HCT116 (cell line): ENCODE measurements at regions not wholly inside any gene's neighbourhood (a gene's known extent, or its start where the extent isn't known, plus 50 kb on each side); places are given as distances from the start of the nearest gene placed in this dataset.

Experiments
- ATAC-seq: fragments of 200-7000 bp; cut with Tn5 transposase; 2 replicates; pipeline ENCODE4 v1.9.1; 2020; ENCODE audit warnings: mild to moderate bottlenecking, moderate library complexity
- BruUV-seq: library from RNA; stranded (reverse); fragments of 400-500 nt; replicated peaks from 2 replicates; lab custom pipeline; 2021; lab: Mats Ljungman, UMichigan
- CTCF ChIA-PET: fragments of 300-600 bp; sonication (Branson Sonifier 250); formaldehyde crosslinking; loops from one replicate; lab custom pipeline; 2021; ENCODE audit warnings: antibody characterized with exemption; lab: Charles Lee
- POLR2A ChIA-PET: fragments of 300-600, 350-600 bp; sonication (Branson Sonifier 250); formaldehyde crosslinking; loops from one replicate; lab custom pipeline; 2021; ENCODE audit warnings: antibody characterized with exemption; lab: Charles Lee
- RAD21 ChIA-PET, 2 experiments: fragments of 300-600 bp; sonication (Branson Sonifier 250); formaldehyde crosslinking; loops; one replicate each; lab custom pipeline; 2023; ENCODE audit warnings: low total read pairs in 2 of 2; ENCODE audit not compliant: uncharacterized antibody in 2 of 2, unreplicated experiment in 2 of 2, low non-redundant PET in 1 of 2; lab: Charles Lee
- DNase-seq: peaks from one replicate; pipeline ENCODE4 v3.0.0-alpha.2; 2010; ENCODE audit warnings: low read depth, low spot score
- H2AFZ ChIP-seq: fragments of 200-600 bp; shearing (Covaris generic), sonication (generic); 2 replicates; pipeline ENCODE4 v1.6.1; 2017; ENCODE audit warnings: low read depth, mixed run types, mixed read lengths, antibody characterized with exemption, low read length; ENCODE audit not compliant: poor library complexity, severe bottlenecking
- H3K27ac ChIP-seq: 2 replicates; pipeline ENCODE4 v1.5.1; 2012; ENCODE audit warnings: low read depth, low read length
- H3K27me3 ChIP-seq: fragments of 200-600 bp; sonication (generic); 2 replicates; pipeline ENCODE4 v1.6.1; 2016; ENCODE audit warnings: mixed run types, low read length, mixed read lengths; ENCODE audit not compliant: insufficient read depth
- H3K36me3 ChIP-seq, 2 experiments: fragments of 200-500 bp in 1 of 2; fragments of 200-600 bp in 1 of 2; sonication (Bioruptor generic) in 1 of 2; sonication (generic) in 1 of 2; 2 replicates each; pipeline versions ENCODE4 v1.5.1 to v1.6.1; 2014 to 2016; ENCODE audit warnings: low read length in 2 of 2, inconsistent platforms in 1 of 2, mixed read lengths in 1 of 2, mixed run types in 1 of 2; ENCODE audit not compliant: insufficient read depth in 2 of 2, control insufficient read depth in 1 of 2
- H3K4me1 ChIP-seq, 2 experiments: fragments of 200-600 bp in 1 of 2; sonication (generic) in 1 of 2; 2 replicates each; pipeline versions ENCODE4 v1.5.1 to v1.6.1; 2012 to 2017; ENCODE audit warnings: low read length in 2 of 2, inconsistent platforms in 1 of 2, mild to moderate bottlenecking in 1 of 2, mixed read lengths in 1 of 2, mixed run types in 1 of 2, moderate library complexity in 1 of 2; ENCODE audit not compliant: insufficient read depth in 2 of 2, control insufficient read depth in 1 of 2
- H3K4me2 ChIP-seq: fragments of 200-600 bp; sonication (generic); 2 replicates; pipeline ENCODE4 v1.6.1; 2017; ENCODE audit warnings: mixed run types, low read length, mixed read lengths
- H3K4me3 ChIP-seq, 2 experiments: fragments of 200-600 bp in 1 of 2; sonication (generic) in 1 of 2; replicated peaks in 1 of 2; 2 replicates each; pipeline ENCODE4 v1.5.1; 2011 to 2016; ENCODE audit warnings: low read length in 2 of 2, control low read depth in 1 of 2, low read depth in 1 of 2, mild to moderate bottlenecking in 1 of 2, mixed read lengths in 1 of 2, mixed run types in 1 of 2
- H3K79me2 ChIP-seq: fragments of 200-600 bp; sonication (generic); 2 replicates; pipeline ENCODE4 v1.6.1; 2017; ENCODE audit warnings: mild to moderate bottlenecking, mixed run types, low read length, moderate library complexity, mixed read lengths; ENCODE audit not compliant: insufficient read depth
- H3K9ac ChIP-seq: fragments of 200-600 bp; sonication (generic); 2 replicates; pipeline ENCODE4 v1.6.1; 2016; ENCODE audit warnings: low read length, mixed read lengths
- H3K9me2 ChIP-seq: fragments of 200-600 bp; sonication (generic), shearing (Covaris generic); 2 replicates; pipeline ENCODE4 v1.6.1; 2017; ENCODE audit warnings: mixed run types, mild to moderate bottlenecking, moderate library complexity; ENCODE audit not compliant: insufficient read depth
- H3K9me3 ChIP-seq, 2 experiments: fragments of 200-500 bp in 1 of 2; fragments of 200-600 bp in 1 of 2; sonication (Bioruptor generic) in 1 of 2; sonication (generic) in 1 of 2; 2 replicates each; pipeline ENCODE4 v1.6.1; 2014 to 2017; ENCODE audit warnings: low read length in 2 of 2, mixed read lengths in 2 of 2, inconsistent platforms in 1 of 2, low read depth in 1 of 2, mild to moderate bottlenecking in 1 of 2, mixed run types in 1 of 2, moderate library complexity in 1 of 2; ENCODE audit not compliant: control insufficient read depth in 1 of 2, insufficient read depth in 1 of 2
- H4K20me1 ChIP-seq: fragments of 200-600 bp; sonication (generic), shearing (Covaris generic); 2 replicates; pipeline ENCODE4 v1.6.1; 2017; ENCODE audit warnings: mixed run types, mild to moderate bottlenecking, moderate library complexity; ENCODE audit not compliant: insufficient read depth
- ATF3 ChIP-seq: IDR thresholded peaks from 2 replicates; pipeline ENCODE4 v1.6.1; 2012
- CBX3 ChIP-seq: IDR thresholded peaks from 2 replicates; pipeline ENCODE4 v1.6.1; 2012; ENCODE audit warnings: low read depth
- CEBPB ChIP-seq: IDR thresholded peaks from 2 replicates; pipeline ENCODE4 v1.6.1; 2012; ENCODE audit warnings: low read depth
- CTCF ChIP-seq, 3 experiments: fragments of 200-600 bp in 1 of 3; sonication (generic) in 1 of 3; IDR thresholded peaks in 2 of 3; conservative IDR thresholded peaks in 1 of 3; 2 replicates each; pipeline ENCODE4 v1.5.1; 2012 to 2017; ENCODE audit warnings: low read depth in 2 of 3, low read length in 2 of 3, antibody characterized with exemption in 1 of 3, borderline replicate concordance in 1 of 3, control low read depth in 1 of 3, mild to moderate bottlenecking in 1 of 3, mixed read lengths in 1 of 3, mixed run types in 1 of 3, moderate library complexity in 1 of 3; ENCODE audit not compliant: insufficient read depth in 1 of 3
- ELF1 ChIP-seq: IDR thresholded peaks from 2 replicates; pipeline ENCODE4 v1.6.1; 2012; ENCODE audit warnings: low read depth, borderline replicate concordance
- EZH2phosphoT487 ChIP-seq: fragments of 200-600 bp; IDR thresholded peaks from 2 replicates; pipeline ENCODE4 v1.6.1; 2018; ENCODE audit warnings: antibody characterized with exemption, borderline replicate concordance
- JUND ChIP-seq: IDR thresholded peaks from 2 replicates; pipeline ENCODE4 v1.6.1; 2012
- MAX ChIP-seq: IDR thresholded peaks from 2 replicates; pipeline ENCODE4 v1.6.1; 2012
- POLR2A ChIP-seq: IDR thresholded peaks from 2 replicates; pipeline ENCODE4 v1.7.0; 2011; ENCODE audit warnings: borderline replicate concordance; ENCODE audit not compliant: insufficient read depth, insufficient read length; ENCODE audit errors: extremely low read depth
- REST ChIP-seq: IDR thresholded peaks from 2 replicates; pipeline ENCODE4 v1.6.1; 2012; ENCODE audit warnings: low read depth
- SP1 ChIP-seq: IDR thresholded peaks from 2 replicates; pipeline ENCODE4 v1.6.1; 2012; ENCODE audit warnings: low read depth
- ZFX ChIP-seq: fragments of 450-650 bp; IDR thresholded peaks from 2 replicates; pipeline ENCODE4 v1.6.1; 2017
- ZNF274 ChIP-seq: fragments of 200-500 bp; sonication (Bioruptor generic); IDR thresholded peaks from 2 replicates; pipeline ENCODE4 v1.6.1; 2014; ENCODE audit warnings: mild to moderate bottlenecking, low read depth, low read length, inconsistent platforms
- intact Hi-C: fragments of 100-400 bp; cut with micrococcal nuclease; formaldehyde crosslinking; loops from 2 replicates; pipeline ENCODE4 v1.10.0; 2022

GRCh38 chr18:30618567-30618966 is 424.0 kb downstream of the DSC3 start:
- Histone ChIP-seq H3K4me2 (no peak overlapping the region), H3K9me2 (no peaks in the 10 kb centered on the region), H3K9me3 (no peaks in the 10 kb centered on the region), H3K4me1 (peaks cover 0 to 4% of the 10 kb centered on the region in 2 experiments; a peak in 3 of 4 replicates), H3K4me3 (no peak overlapping the region), H3K79me2 (no peaks in the 10 kb centered on the region), H3K9ac (no peak overlapping the region), H2AFZ (no peak overlapping the region), H3K27me3 (no peaks in the 10 kb centered on the region), H3K36me3 (no peaks in the 10 kb centered on the region), H4K20me1 (no peaks in the 10 kb centered on the region), H3K27ac (no peak overlapping the region)
- intact Hi-C loops, result no loop called here
- ChIA-PET CTCF (no interaction called here), POLR2A (no interaction called here), RAD21 (no interaction called here)
- TF ChIP-seq CBX3 (no peak), ELF1 (no peak), CEBPB (no peak), JUND (no peak), ATF3 (no peak), ZFX (no peak), POLR2A (no peak), ZNF274 (no peak), SP1 (no peak), EZH2phosphoT487 (no peak), REST (no peak), MAX (no peak), CTCF (IDR thresholded peaks at IDR 0.05 in 2 of 3, conservative IDR thresholded peaks at IDR 0.05 in 1 of 3; ENCODE audit: borderline replicate concordance in 1 of 3, insufficient read depth in 1 of 3, low read depth in 2 of 3, low read length in 2 of 3) (no peak)
- BruUV-seq, result no TSS peak
- no peak for DNase-seq
- no peak for ATAC-seq
